ENCODE measurements at regions not wholly inside any gene's neighbourhood (a gene's known extent, or its start where the extent isn't known, plus 50 kb on each side); places are given as distances from the start of the nearest gene placed in this dataset.
"Not testable (repeated sequence)": the region's sequence is repeated elsewhere in the genome, so short reads cannot be mapped to it uniquely, and the experiment has no call there.

- TF ChIP-seq EZH2 (IDR thresholded peaks at IDR 0.05; ENCODE audit: low read depth); CTCF (conservative IDR thresholded peaks at IDR 0.05): not testable (repeated sequence)
These were observed 56.0 kb upstream of the LMO2 start for GRCh38 chr11:33947918-33948317.
